K562 (cell line): ENCODE measurements at regions not wholly inside any gene's neighbourhood (a gene's known extent, or its start where the extent isn't known, plus 50 kb on each side); places are given as distances from the start of the nearest gene placed in this dataset.
A peak's percentile ranks its signal among the peaks of the same experiment; 100 is the strongest.

ENCODE experiments used
- CREBBP ChIP-seq: IDR thresholded peaks from one replicate; pipeline ENCODE4 v1.6.1; 2012; ENCODE audit warnings: low read depth, mild to moderate bottlenecking, control low read depth, inconsistent platforms, low read length
- EGR1 ChIP-seq: fragments of 450-650 bp; conservative IDR thresholded peaks from 2 replicates; pipeline ENCODE4 v1.6.1; 2017; ENCODE audit warnings: mild to moderate bottlenecking
- FOXP4 ChIP-seq: sonication (generic); formaldehyde crosslinking; IDR thresholded peaks from 2 replicates; pipeline ENCODE4 v1.8.0; 2022; ENCODE audit warnings: mild to moderate bottlenecking, missing genetic modification reagents, borderline replicate concordance
- MEIS2 ChIP-seq: fragments of 450-650 bp; IDR thresholded peaks from 2 replicates; pipeline ENCODE4 v1.6.1; 2014; ENCODE audit warnings: mild to moderate bottlenecking; ENCODE audit not compliant: partially characterized antibody
- PTTG1 ChIP-seq: fragments of 450-650 bp; IDR thresholded peaks from 2 replicates; pipeline ENCODE4 v1.6.1; 2016; ENCODE audit warnings: low read depth, mild to moderate bottlenecking, missing genetic modification characterization, missing compliant biosample characterization
- RCOR1 ChIP-seq, 2 experiments: IDR thresholded peaks; 2 replicates each; pipeline ENCODE4 v1.6.1; 2012; ENCODE audit warnings: low read depth in 2 of 2, low read length in 2 of 2, borderline replicate concordance in 1 of 2, improper control_type of control experiment in 1 of 2
- REST ChIP-seq, 2 experiments: fragments of 450-650 bp; formaldehyde crosslinking in 1 of 2; IDR thresholded peaks; 2 replicates each; pipeline versions ENCODE4 v1.4.0 to v1.6.1; 2014 to 2020; ENCODE audit warnings: mild to moderate bottlenecking in 2 of 2, borderline replicate concordance in 1 of 2, low read depth in 1 of 2
- THAP12 ChIP-seq: fragments of 250-450 bp; sonication (Bioruptor Pico); IDR thresholded peaks from 2 replicates; pipeline ENCODE4 v1.9.0; 2021; ENCODE audit warnings: mild to moderate bottlenecking, inconsistent platforms
- THRAP3 ChIP-seq: fragments of 450-650 bp; IDR thresholded peaks from 2 replicates; pipeline ENCODE4 v1.6.1; 2016; ENCODE audit warnings: mild to moderate bottlenecking, inconsistent platforms, borderline replicate concordance
- ZC3H8 ChIP-seq: fragments of 450-650 bp; IDR thresholded peaks from 2 replicates; pipeline ENCODE4 v1.6.1; 2017
- ZKSCAN8 ChIP-seq: fragments of 200-800 bp; sonication (Bioruptor generic); IDR thresholded peaks from 2 replicates; pipeline ENCODE4 v1.6.1; 2016; ENCODE audit warnings: missing genetic modification characterization, missing compliant biosample characterization
- ZNF280A ChIP-seq: fragments of 450-650 bp; IDR thresholded peaks from 2 replicates; pipeline ENCODE4 v1.6.1; 2018; ENCODE audit warnings: mild to moderate bottlenecking, low read depth; ENCODE audit not compliant: partially characterized antibody
- ZNF668 ChIP-seq: fragments of 250-450 bp; sonication (Bioruptor Pico); IDR thresholded peaks from 2 replicates; pipeline ENCODE4 v1.8.0; 2022; ENCODE audit warnings: mild to moderate bottlenecking, inconsistent platforms
- ZNF696 ChIP-seq: fragments of 250-450 bp; sonication (Bioruptor Pico); conservative IDR thresholded peaks from 2 replicates; pipeline ENCODE4 v1.4.0; 2020; ENCODE audit warnings: mild to moderate bottlenecking, moderate library complexity

GRCh38 chr7:138400400-138400886, 59.6 kb upstream of the TRIM24 start (continued):
- TF ChIP-seq REST (IDR thresholded peaks at IDR 0.05; ENCODE audit: borderline replicate concordance) (no peak), REST (CRISPR knock-in tag; IDR thresholded peaks at IDR 0.05; ENCODE audit: low read depth) (no peak), PTTG1 (tag) (no peak), ZC3H8 (no peak), EGR1 (no peak), MEIS2 (peak; percentile 75), ZNF668 (CRISPR knock-in tag) (no peak), RCOR1 (IDR thresholded peaks at IDR 0.05; ENCODE audit: borderline replicate concordance in 1 of 2, low read depth in 2 of 2, low read length in 2 of 2) (peak in 1 of 2 experiments; percentile 53; a peak in 1 of 4 replicates), THRAP3 (no peak), FOXP4 (CRISPR knock-in tag) (0 out of 2 replicates have a peak, but pooled peaks have one; percentile 61), CREBBP (no peak), ZNF280A (no peak), ZKSCAN8 (CRISPR knock-in tag) (no peak), THAP12 (no peak), ZNF696 (CRISPR knock-in tag) (no peak)
